Lung (tissue), 11 donors: ENCODE measurements at regions not wholly inside any gene's neighbourhood (a gene's known extent, or its start where the extent isn't known, plus 50 kb on each side); places are given as distances from the start of the nearest gene placed in this dataset.

Experiments
- ATAC-seq: fragments of 200-7000 bp; cut with Tn5 transposase; one replicate; pipeline ENCODE4 v1.9.1; 2020; ENCODE audit warnings: moderate number of reproducible peaks; ENCODE audit not compliant: insufficient read depth, low FRiP score
- DNase-seq, 3 donors: peaks; one replicate each; pipeline ENCODE4 v3.0.0-alpha.2; 2013 to 2017
- H3K27ac ChIP-seq, 2 donors: one replicate each; pipeline ENCODE4 v1.5.1; 2013; ENCODE audit warnings: mild to moderate bottlenecking in 2 of 2, moderate library complexity in 2 of 2, control low read depth in 1 of 2, inconsistent platforms in 1 of 2, low read depth in 1 of 2, low read length in 1 of 2
- H3K27me3 ChIP-seq, 3 donors: one replicate each; pipeline ENCODE4 v1.5.1; 2013; ENCODE audit warnings: low read length in 2 of 3; ENCODE audit not compliant: control insufficient read depth in 3 of 3, insufficient read depth in 3 of 3
- H3K36me3 ChIP-seq, 4 donors: one replicate each; pipeline ENCODE4 v1.5.1; 2013; ENCODE audit warnings: low read length in 4 of 4, mild to moderate bottlenecking in 1 of 4, moderate library complexity in 1 of 4; ENCODE audit not compliant: control insufficient read depth in 4 of 4, insufficient read depth in 4 of 4
- H3K4me1 ChIP-seq, 5 donors: one replicate each; pipeline ENCODE4 v1.5.1; 2013; ENCODE audit warnings: low read length in 5 of 5, mild to moderate bottlenecking in 2 of 5, moderate library complexity in 1 of 5; ENCODE audit not compliant: control insufficient read depth in 5 of 5, insufficient read depth in 5 of 5
- H3K4me3 ChIP-seq: one replicate; pipeline ENCODE4 v1.5.1; 2013; ENCODE audit warnings: mild to moderate bottlenecking, control low read depth, moderate library complexity
- H3K9ac ChIP-seq, 2 donors: one replicate each; pipeline ENCODE4 v1.5.1; 2013; ENCODE audit warnings: low read length in 2 of 2, control low read depth in 1 of 2; ENCODE audit not compliant: insufficient read depth in 1 of 2
- H3K9me3 ChIP-seq, 4 donors: one replicate each; pipeline ENCODE4 v1.5.1; 2013; ENCODE audit warnings: low read length in 3 of 4, mild to moderate bottlenecking in 1 of 4, moderate library complexity in 1 of 4; ENCODE audit not compliant: control insufficient read depth in 4 of 4, insufficient read depth in 3 of 4
- WGBS, 2 donors: extraction: QIAGEN DNeasy Blood & Tissue Kit; methylation state at CpG; one replicate each; pipeline ENCODE4 v1.1.7; 2013; 5-methylcytosine and 5-hydroxymethylcytosine counted together
- TF ChIP-seq, protein P1 (sequence below): IDR thresholded peaks from 2 replicates; pipeline ENCODE4 v1.5.1; 2012; ENCODE audit warnings: mild to moderate bottlenecking; ENCODE audit errors: control extremely low read depth, extremely low read depth
- donor health status: control.
- donor health status: control.
- donor health status: Bipolar disorder and iron deficiency.
- donor health status: healthy.
- donor health status: DM: yes; HTN: yes; CAD: no.

DNA sequence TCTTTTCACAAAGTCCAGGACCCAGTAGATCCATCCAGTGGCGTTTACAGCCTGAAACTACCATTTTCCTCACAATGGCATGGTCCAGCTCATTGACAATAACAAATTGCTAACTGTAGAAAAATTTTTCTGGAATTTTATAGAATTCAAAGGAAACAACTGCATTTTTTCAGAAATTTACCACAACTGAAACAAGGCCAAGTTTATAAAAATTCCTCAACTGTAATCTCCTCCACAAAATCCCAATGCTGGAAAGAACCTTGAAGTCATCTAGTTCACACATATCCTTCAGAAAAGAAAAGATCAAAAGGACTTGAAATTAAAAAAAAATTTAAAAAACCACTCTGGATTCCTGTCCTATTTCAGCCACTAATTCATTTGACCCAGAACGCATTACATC, 226.0 kb upstream of the CTAGE1 start:
- peaks cover 0 to 17% (median 0%) of the 10 kb centered on the region in 5 donors for H3K4me1 ChIP-seq
- no peak overlapping the region for H3K27ac ChIP-seq
- no peak overlapping the region for H3K4me3 ChIP-seq
- H3K27me3 ChIP-seq = no peaks in the 10 kb centered on the region
- 90 to 95% methylated on average over 2 of the region's 2 CpGs for WGBS, 2 donors
- H3K9me3 ChIP-seq = peaks cover 0 to 3% (median 0%) of the 10 kb centered on the region in 4 donors
- DNase-seq (no peak), ATAC-seq (no peak)
- H3K9ac ChIP-seq = no peak overlapping the region
- TF ChIP-seq, protein P1, sequence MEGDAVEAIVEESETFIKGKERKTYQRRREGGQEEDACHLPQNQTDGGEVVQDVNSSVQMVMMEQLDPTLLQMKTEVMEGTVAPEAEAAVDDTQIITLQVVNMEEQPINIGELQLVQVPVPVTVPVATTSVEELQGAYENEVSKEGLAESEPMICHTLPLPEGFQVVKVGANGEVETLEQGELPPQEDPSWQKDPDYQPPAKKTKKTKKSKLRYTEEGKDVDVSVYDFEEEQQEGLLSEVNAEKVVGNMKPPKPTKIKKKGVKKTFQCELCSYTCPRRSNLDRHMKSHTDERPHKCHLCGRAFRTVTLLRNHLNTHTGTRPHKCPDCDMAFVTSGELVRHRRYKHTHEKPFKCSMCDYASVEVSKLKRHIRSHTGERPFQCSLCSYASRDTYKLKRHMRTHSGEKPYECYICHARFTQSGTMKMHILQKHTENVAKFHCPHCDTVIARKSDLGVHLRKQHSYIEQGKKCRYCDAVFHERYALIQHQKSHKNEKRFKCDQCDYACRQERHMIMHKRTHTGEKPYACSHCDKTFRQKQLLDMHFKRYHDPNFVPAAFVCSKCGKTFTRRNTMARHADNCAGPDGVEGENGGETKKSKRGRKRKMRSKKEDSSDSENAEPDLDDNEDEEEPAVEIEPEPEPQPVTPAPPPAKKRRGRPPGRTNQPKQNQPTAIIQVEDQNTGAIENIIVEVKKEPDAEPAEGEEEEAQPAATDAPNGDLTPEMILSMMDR = no peak
- no peaks in the 10 kb centered on the region for H3K36me3 ChIP-seq

- Histone ChIP-seq H3K9ac (no peak overlapping the region), H3K4me1 (no peaks in the 10 kb centered on the region), H3K36me3 (no peaks in the 10 kb centered on the region), H3K27me3 (no peaks in the 10 kb centered on the region), H3K27ac (no peak overlapping the region), H3K9me3 (peaks cover 0 to 3% (median 0%) of the 10 kb centered on the region in 4 donors), H3K4me3 (no peak overlapping the region)
- DNase-seq (no peak), ATAC-seq (no peak)
- TF ChIP-seq, protein P1 = no peak
These were observed 232.5 kb upstream of the CTAGE1 start for GRCh38 chr18:22650247-22650646.

DNA sequence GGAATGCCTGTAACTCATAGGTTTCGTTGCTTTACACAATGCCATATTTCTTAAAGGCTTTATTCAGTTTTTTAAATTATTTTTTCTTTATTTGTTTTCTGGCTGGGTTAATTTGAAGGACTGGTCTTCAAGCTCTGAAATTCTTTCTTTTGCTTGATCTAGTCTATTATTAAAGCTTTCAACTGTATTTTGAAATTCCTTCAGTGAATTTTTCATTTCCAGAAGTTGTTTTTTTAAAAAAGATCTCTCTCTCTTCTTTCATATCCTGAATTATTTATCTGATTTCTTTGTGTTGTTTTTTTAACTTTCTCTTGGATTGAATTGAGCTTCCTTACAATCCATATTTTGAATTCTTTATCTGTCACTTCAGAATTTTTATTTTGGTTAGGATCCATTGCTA, 239.9 kb upstream of the CTAGE1 start:
- Histone ChIP-seq H3K27me3 (no peaks in the 10 kb centered on the region), H3K36me3 (no peaks in the 10 kb centered on the region), H3K9ac (no peak overlapping the region), H3K4me3 (no peak overlapping the region), H3K27ac (no peak overlapping the region), H3K4me1 (no peaks in the 10 kb centered on the region), H3K9me3 (peaks cover 0 to 10% (median 0%) of the 10 kb centered on the region in 4 donors)
- DNase-seq (no peak), ATAC-seq (no peak)
- TF ChIP-seq, protein P1 = no peak
- WGBS, 2 donors = 73 to 83% methylated on average over 1 of the region's 1 CpG

DNA sequence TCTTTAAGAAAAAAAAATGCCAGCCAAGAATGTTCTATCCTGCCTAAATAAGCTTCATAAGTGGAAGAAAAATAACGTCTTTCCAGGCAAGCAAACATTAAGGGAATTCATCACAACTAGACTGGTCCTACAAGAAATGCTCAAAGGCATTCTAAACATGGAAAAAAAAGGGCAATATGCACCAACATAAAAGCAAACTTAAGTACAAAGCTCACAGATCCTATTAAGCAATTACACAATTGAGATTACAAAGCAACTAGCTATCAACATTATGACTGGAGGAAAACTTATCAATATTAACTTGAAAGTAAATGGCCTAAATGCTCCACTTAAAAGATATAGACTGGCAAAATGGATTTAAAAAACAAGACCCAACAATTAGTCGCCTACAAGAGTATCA, 240.6 kb upstream of the CTAGE1 start:
- ATAC-seq = no peak
- 80 to 86% methylated on average over 2 of the region's 2 CpGs for WGBS, 2 donors
- TF ChIP-seq, protein P1 = no peak
- no peaks in the 10 kb centered on the region for H3K36me3 ChIP-seq
- no peak for DNase-seq
- no peak overlapping the region for H3K27ac ChIP-seq
- no peak overlapping the region for H3K9ac ChIP-seq
- H3K27me3 ChIP-seq = no peaks in the 10 kb centered on the region
- H3K9me3 ChIP-seq = peaks cover 0 to 10% (median under 1%) of the 10 kb centered on the region in 4 donors
- no peak overlapping the region for H3K4me3 ChIP-seq
- H3K4me1 ChIP-seq = no peaks in the 10 kb centered on the region
